ENCODE measurements at regions not wholly inside any gene's neighbourhood (a gene's known extent, or its start where the extent isn't known, plus 50 kb on each side); places are given as distances from the start of the nearest gene placed in this dataset.

- no peak for TF ChIP-seq EZH2phosphoT487 (IDR thresholded peaks at IDR 0.05; ENCODE audit: borderline replicate concordance)
Observed at GRCh38 chr13:27847669-27848068, 55.4 kb downstream of the GSX1 start.

GRCh38 chr13:27851096-27851850 is 59.0 kb downstream of the GSX1 start:
- Histone ChIP-seq H3K36me3 (ENCODE audit: insufficient read depth, low read length) (no peaks in the 10 kb centered on the region), H2AFZ (ENCODE audit: low read length) (no peak overlapping the region), H3K79me2 (ENCODE audit: insufficient read depth, low read length) (no peaks in the 10 kb centered on the region), H4K20me1 (ENCODE audit: insufficient read depth, low read length, poor library complexity, severe bottlenecking) (no peaks in the 10 kb centered on the region), H3K4me2 (ENCODE audit: low read depth, low read length, poor library complexity, severe bottlenecking) (no peak overlapping the region), H3K4me3 (ENCODE audit: low read length, poor library complexity, severe bottlenecking) (no peak overlapping the region), H3K9ac (ENCODE audit: low read depth, low read length, poor library complexity, severe bottlenecking) (no peak overlapping the region), H3K9me3 (ENCODE audit: insufficient read depth, low read depth, low read length) (no peaks in the 10 kb centered on the region), H3K27me3 (ENCODE audit: insufficient read depth, low read length, poor library complexity, severe bottlenecking) (no peaks in the 10 kb centered on the region), H3F3A (ENCODE audit: low read depth) (no peaks in the 10 kb centered on the region), H3K4me1 (ENCODE audit: insufficient read depth, low read length, poor library complexity, severe bottlenecking) (no peaks in the 10 kb centered on the region), H3K9me2 (replicated peaks; ENCODE audit: low read depth, low read length) (no peaks in the 10 kb centered on the region)
- no peak for TF ChIP-seq EZH2phosphoT487 (IDR thresholded peaks at IDR 0.05; ENCODE audit: borderline replicate concordance)
- TF ChIP-seq CTCF (conservative IDR thresholded peaks at IDR 0.05; ENCODE audit: low read length) = no peak

More at GRCh38 chr13:27847669-27848068, 55.4 kb downstream of the GSX1 start:
- Histone ChIP-seq H3K27me3 (ENCODE audit: insufficient read depth, low read length, poor library complexity, severe bottlenecking) (no peaks in the 10 kb centered on the region), H3K4me3 (ENCODE audit: low read length, poor library complexity, severe bottlenecking) (no peak overlapping the region), H3K36me3 (ENCODE audit: insufficient read depth, low read length) (no peaks in the 10 kb centered on the region), H3K9me3 (ENCODE audit: insufficient read depth, low read depth, low read length) (no peaks in the 10 kb centered on the region), H4K20me1 (ENCODE audit: insufficient read depth, low read length, poor library complexity, severe bottlenecking) (no peaks in the 10 kb centered on the region), H2AFZ (ENCODE audit: low read length) (no peak overlapping the region), H3F3A (ENCODE audit: low read depth) (no peaks in the 10 kb centered on the region), H3K4me2 (ENCODE audit: low read depth, low read length, poor library complexity, severe bottlenecking) (no peak overlapping the region), H3K9me2 (replicated peaks; ENCODE audit: low read depth, low read length) (no peaks in the 10 kb centered on the region), H3K4me1 (ENCODE audit: insufficient read depth, low read length, poor library complexity, severe bottlenecking) (no peaks in the 10 kb centered on the region), H3K79me2 (ENCODE audit: insufficient read depth, low read length) (no peaks in the 10 kb centered on the region), H3K9ac (ENCODE audit: low read depth, low read length, poor library complexity, severe bottlenecking) (no peak overlapping the region)

GRCh38 chr13:27852491-27852890 is 60.2 kb downstream of the GSX1 start:
- no peak overlapping the region for H3K4me2 ChIP-seq (ENCODE audit: low read depth, low read length, poor library complexity, severe bottlenecking)
- H2AFZ ChIP-seq (ENCODE audit: low read length) = no peak overlapping the region
- TF ChIP-seq CTCF (conservative IDR thresholded peaks at IDR 0.05; ENCODE audit: low read length) (no peak), EZH2phosphoT487 (IDR thresholded peaks at IDR 0.05; ENCODE audit: borderline replicate concordance) (no peak)
- H3K9me2 ChIP-seq (replicated peaks; ENCODE audit: low read depth, low read length) = no peaks in the 10 kb centered on the region
- no peaks in the 10 kb centered on the region for H3F3A ChIP-seq (ENCODE audit: low read depth)
- no peaks in the 10 kb centered on the region for H3K4me1 ChIP-seq (ENCODE audit: insufficient read depth, low read length, poor library complexity, severe bottlenecking)
- no peaks in the 10 kb centered on the region for H3K27me3 ChIP-seq (ENCODE audit: insufficient read depth, low read length, poor library complexity, severe bottlenecking)
- no peak overlapping the region for H3K4me3 ChIP-seq (ENCODE audit: low read length, poor library complexity, severe bottlenecking)
- H4K20me1 ChIP-seq (ENCODE audit: insufficient read depth, low read length, poor library complexity, severe bottlenecking) = no peaks in the 10 kb centered on the region
- H3K36me3 ChIP-seq (ENCODE audit: insufficient read depth, low read length) = no peaks in the 10 kb centered on the region
- no peak overlapping the region for H3K9ac ChIP-seq (ENCODE audit: low read depth, low read length, poor library complexity, severe bottlenecking)
- no peaks in the 10 kb centered on the region for H3K79me2 ChIP-seq (ENCODE audit: insufficient read depth, low read length)
- H3K9me3 ChIP-seq (ENCODE audit: insufficient read depth, low read depth, low read length) = no peaks in the 10 kb centered on the region

GRCh38 chr13:27853335-27853734 is 61.1 kb downstream of the GSX1 start:
- no peaks in the 10 kb centered on the region for H3K79me2 ChIP-seq (ENCODE audit: insufficient read depth, low read length)
- H3K4me2 ChIP-seq (ENCODE audit: low read depth, low read length, poor library complexity, severe bottlenecking) = no peak overlapping the region
- H3K27me3 ChIP-seq (ENCODE audit: insufficient read depth, low read length, poor library complexity, severe bottlenecking) = no peaks in the 10 kb centered on the region
- no peak overlapping the region for H3K4me3 ChIP-seq (ENCODE audit: low read length, poor library complexity, severe bottlenecking)
- H3K9me3 ChIP-seq (ENCODE audit: insufficient read depth, low read depth, low read length) = no peaks in the 10 kb centered on the region
- no peaks in the 10 kb centered on the region for H4K20me1 ChIP-seq (ENCODE audit: insufficient read depth, low read length, poor library complexity, severe bottlenecking)
- no peak overlapping the region for H2AFZ ChIP-seq (ENCODE audit: low read length)
- no peak overlapping the region for H3K9ac ChIP-seq (ENCODE audit: low read depth, low read length, poor library complexity, severe bottlenecking)
- no peaks in the 10 kb centered on the region for H3K36me3 ChIP-seq (ENCODE audit: insufficient read depth, low read length)
- H3K9me2 ChIP-seq (replicated peaks; ENCODE audit: low read depth, low read length) = no peaks in the 10 kb centered on the region
- H3F3A ChIP-seq (ENCODE audit: low read depth) = no peaks in the 10 kb centered on the region
- no peaks in the 10 kb centered on the region for H3K4me1 ChIP-seq (ENCODE audit: insufficient read depth, low read length, poor library complexity, severe bottlenecking)
- no peak for TF ChIP-seq CTCF (conservative IDR thresholded peaks at IDR 0.05; ENCODE audit: low read length)
- TF ChIP-seq EZH2phosphoT487 (IDR thresholded peaks at IDR 0.05; ENCODE audit: borderline replicate concordance) = no peak

Data from Loucy (cell line).